HepG2 (cell line): ENCODE measurements at regions not wholly inside any gene's neighbourhood (a gene's known extent, or its start where the extent isn't known, plus 50 kb on each side); places are given as distances from the start of the nearest gene placed in this dataset.

ENCODE experiments used
- ATAC-seq: fragments of 200-7000 bp; cut with Tn5 transposase; 3 replicates; pipeline ENCODE4 v1.9.1; 2020; ENCODE audit warnings: mild to moderate bottlenecking, moderate library complexity
- BruUV-seq: library from RNA; stranded (reverse); fragments of 400-500 nt; replicated peaks from 2 replicates; lab custom pipeline; 2021; lab: Mats Ljungman, UMichigan
- CTCF ChIA-PET: fragments of 300-600 bp; formaldehyde crosslinking; extraction: SDS; loops from one replicate; lab custom pipeline; 2021; ENCODE audit warnings: low total read pairs, inconsistent platforms, low intra/inter-chr PET ratio; lab: Yijun Ruan, JAX
- POLR2A ChIA-PET: fragments of 350-600 bp; sonication (Branson Sonifier 250); formaldehyde crosslinking; loops from one replicate; lab custom pipeline; 2020; ENCODE audit warnings: antibody characterized with exemption, inconsistent platforms; lab: Yijun Ruan, JAX
- DNase-seq: peaks from one replicate; pipeline ENCODE4 v3.0.0-alpha.2; 2015; ENCODE audit warnings: low spot score
- FAIRE-seq: peaks from 3 replicates; lab custom pipeline; 2011; peaks lifted over from hg19 to GRCh38; lab: Jason Lieb, UNC
- H2AFZ ChIP-seq: one replicate; pipeline ENCODE4 v1.6.1; 2011; ENCODE audit warnings: low read length, inconsistent platforms
- H3K27ac ChIP-seq: fragments of 300-600 bp; 3 replicates; pipeline ENCODE4 v1.8.0; 2011; ENCODE audit warnings: mixed run types, mild to moderate bottlenecking, mixed read lengths, low read length, inconsistent platforms; ENCODE audit not compliant: insufficient read depth; ENCODE audit errors: extremely low read length
- H3K27me3 ChIP-seq, 2 experiments: fragments of 200-600 bp in 1 of 2; 2 replicates in 1 of 2; 3 replicates in 1 of 2; pipeline versions ENCODE4 v1.6.0 to v1.8.0; 2011; ENCODE audit warnings: low read length in 2 of 2, mild to moderate bottlenecking in 2 of 2, moderate library complexity in 2 of 2, inconsistent platforms in 1 of 2; ENCODE audit not compliant: insufficient read depth in 2 of 2, control insufficient read depth in 1 of 2
- H3K36me3 ChIP-seq, 2 experiments: fragments of 200-600 bp in 1 of 2; replicated peaks in 1 of 2; 2 replicates in 1 of 2; 3 replicates in 1 of 2; pipeline versions ENCODE4 v1.5.1 to v1.8.0; 2011; ENCODE audit warnings: low read length in 2 of 2, inconsistent platforms in 1 of 2; ENCODE audit not compliant: insufficient read depth in 2 of 2, control insufficient read depth in 1 of 2
- H3K4me1 ChIP-seq: 2 replicates; pipeline ENCODE4 v1.5.1; 2012; ENCODE audit warnings: low read length, inconsistent platforms; ENCODE audit not compliant: insufficient read depth
- H3K4me2 ChIP-seq: 2 replicates; pipeline ENCODE4 v1.6.0; 2011; ENCODE audit warnings: low read depth, low read length, inconsistent platforms
- H3K4me3 ChIP-seq, 3 experiments: fragments of 200-600 bp in 1 of 3; sonication (generic), shearing (Covaris generic) in 1 of 3; replicated peaks in 1 of 3; 2 replicates each; pipeline ENCODE4 v1.5.1; 2011 to 2016; ENCODE audit warnings: low read length in 3 of 3, inconsistent platforms in 2 of 3, low read depth in 2 of 3, mild to moderate bottlenecking in 2 of 3, control low read depth in 1 of 3, mixed read lengths in 1 of 3; ENCODE audit not compliant: insufficient read depth in 1 of 3
- H3K79me2 ChIP-seq: one replicate; pipeline ENCODE4 v1.6.1; 2011; ENCODE audit warnings: low read length, inconsistent platforms; ENCODE audit not compliant: insufficient read depth
- H3K9ac ChIP-seq: 2 replicates; pipeline ENCODE4 v1.6.0; 2011; ENCODE audit warnings: mild to moderate bottlenecking, low read depth, low read length, inconsistent platforms; ENCODE audit not compliant: insufficient read depth
- H3K9me3 ChIP-seq: 2 replicates; pipeline ENCODE4 v1.5.1; 2012; ENCODE audit warnings: mild to moderate bottlenecking, low read length
- H4K20me1 ChIP-seq: 2 replicates; pipeline ENCODE4 v1.6.0; 2011; ENCODE audit warnings: inconsistent platforms, mild to moderate bottlenecking, low read length, moderate library complexity; ENCODE audit not compliant: insufficient read depth
- CC2D1A ChIP-seq: sonication (generic); formaldehyde crosslinking; IDR thresholded peaks from 2 replicates; pipeline ENCODE4 v1.8.1; 2023; ENCODE audit warnings: mild to moderate bottlenecking, missing genetic modification reagents
- FOXK1 ChIP-seq: sonication (generic); formaldehyde crosslinking; IDR thresholded peaks from 2 replicates; pipeline ENCODE4 v1.4.0; 2020; ENCODE audit warnings: low read depth, missing genetic modification reagents, borderline replicate concordance
- GATA4 ChIP-seq: sonication (generic); IDR thresholded peaks from 2 replicates; pipeline ENCODE4 v1.6.1; 2016; ENCODE audit warnings: antibody characterized with exemption, low read depth, borderline replicate concordance
- HNRNPK ChIP-seq: fragments of 200-400 bp; formaldehyde crosslinking; IDR thresholded peaks from 2 replicates; pipeline ENCODE4 v1.6.1; 2018; ENCODE audit warnings: low read length, low read depth, moderate library complexity, mild to moderate bottlenecking; ENCODE audit not compliant: poor library complexity, severe bottlenecking
- MXI1 ChIP-seq: IDR thresholded peaks from 3 replicates; pipeline ENCODE4 v1.6.1; 2012; ENCODE audit warnings: low read depth, low read length, inconsistent platforms, borderline replicate concordance
- PRMT3 ChIP-seq: sonication (generic); formaldehyde crosslinking; IDR thresholded peaks from 2 replicates; pipeline ENCODE4 v1.8.1; 2022; ENCODE audit warnings: low read depth, mild to moderate bottlenecking, moderate library complexity, missing genetic modification reagents, borderline replicate concordance
- SMARCE1 ChIP-seq: fragments of 450-650 bp; IDR thresholded peaks from 2 replicates; pipeline ENCODE4 v1.6.1; 2017; ENCODE audit warnings: borderline replicate concordance
- SP5 ChIP-seq: IDR thresholded peaks from 2 replicates; pipeline ENCODE4 v1.6.1; 2016; ENCODE audit warnings: low read depth, borderline replicate concordance
- TOE1 ChIP-seq: sonication (generic); formaldehyde crosslinking; IDR thresholded peaks from 2 replicates; pipeline ENCODE4 v1.4.0; 2020; ENCODE audit warnings: mild to moderate bottlenecking, missing genetic modification reagents
- ZNF101 ChIP-seq: sonication (generic); formaldehyde crosslinking; IDR thresholded peaks from 2 replicates; pipeline ENCODE4 v1.4.0; 2020; ENCODE audit warnings: mild to moderate bottlenecking, low read depth, missing genetic modification reagents, borderline replicate concordance
- ZNF530 ChIP-seq: sonication (generic); formaldehyde crosslinking; IDR thresholded peaks from 2 replicates; pipeline ENCODE4 v1.5.0; 2020; ENCODE audit warnings: low read depth, mild to moderate bottlenecking, missing genetic modification reagents
- ZNF557 ChIP-seq: sonication (generic); formaldehyde crosslinking; IDR thresholded peaks from 2 replicates; pipeline ENCODE4 v1.4.0; 2020; ENCODE audit warnings: missing genetic modification reagents
- ZNF605 ChIP-seq: sonication (generic); formaldehyde crosslinking; IDR thresholded peaks from 2 replicates; pipeline ENCODE4 v1.8.0; 2022; ENCODE audit warnings: mild to moderate bottlenecking, missing genetic modification reagents
- WGBS: methylation state at CpG from one replicate; pipeline ENCODE4 v1.1.6; 2017; ENCODE audit warnings: low lambda C conversion rate; 5-methylcytosine and 5-hydroxymethylcytosine counted together
- in situ Hi-C: cut with HindIII; loops from 2 replicates; pipeline ENCODE4 v1.10.0; 2017; ENCODE audit warnings: low pct_unique_long_range_greater_than_20kb; ENCODE audit not compliant: extremely low pct_ligation_motif_present
- intact Hi-C: fragments of 100-400 bp; cut with micrococcal nuclease; formaldehyde crosslinking; loops from one replicate; pipeline ENCODE4 v1.10.0; 2022; ENCODE audit not compliant: unreplicated experiment
- TF ChIP-seq, protein P1 (sequence below): sonication (generic); formaldehyde crosslinking; IDR thresholded peaks from 2 replicates; pipeline ENCODE4 v1.4.0; 2020; ENCODE audit warnings: mild to moderate bottlenecking, missing genetic modification reagents
- TF ChIP-seq, protein P2 (sequence below): sonication (generic); formaldehyde crosslinking; IDR thresholded peaks from 2 replicates; pipeline ENCODE4 v1.9.0; 2022; ENCODE audit warnings: missing genetic modification reagents, mild to moderate bottlenecking, borderline replicate concordance

DNA sequence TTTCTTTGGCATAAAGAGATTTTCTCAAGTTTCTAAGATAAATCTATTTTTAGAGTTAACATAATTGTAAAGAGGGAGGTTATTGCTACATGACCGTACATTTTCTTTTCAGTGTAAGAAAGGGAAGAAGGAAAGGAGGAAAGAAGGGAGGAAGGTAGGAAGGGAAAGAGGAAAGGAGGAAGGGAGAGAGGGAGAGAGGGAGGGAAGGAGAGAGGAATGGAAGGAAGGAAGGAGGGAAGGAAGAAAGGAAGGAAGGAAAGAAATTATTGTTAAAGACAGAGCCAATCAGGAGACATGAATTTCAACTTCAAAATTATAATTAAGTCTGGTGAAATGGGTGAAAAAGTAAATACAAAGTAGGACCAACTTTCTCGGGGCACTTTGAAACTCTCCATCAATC is 197.6 kb downstream of the SNCA start:
- H4K20me1 ChIP-seq = no peaks in the 10 kb centered on the region
- ChIA-PET CTCF (no interaction called here), POLR2A (no interaction called here)
- FAIRE-seq (no peak), DNase-seq (no peak), ATAC-seq (no peak)
- 54% methylated on average over 2 of the region's 2 CpGs for WGBS
- no peak overlapping the region for H3K4me3 ChIP-seq
- no peak overlapping the region for H2AFZ ChIP-seq
- no peak overlapping the region for H3K27ac ChIP-seq
- no peaks in the 10 kb centered on the region for H3K9me3 ChIP-seq
- no peaks in the 10 kb centered on the region for H3K36me3 ChIP-seq
- H3K9ac ChIP-seq = no peak overlapping the region
- in situ Hi-C loops (no loop called here), intact Hi-C loops (no loop called here)
- TF ChIP-seq FOXK1 (CRISPR knock-in tag) (no peak), ZNF605 (CRISPR knock-in tag) (no peak), ZNF530 (CRISPR knock-in tag) (no peak), HNRNPK (peak; percentile 63)
- H3K27me3 ChIP-seq = no peaks in the 10 kb centered on the region
- H3K4me1 ChIP-seq = no peaks in the 10 kb centered on the region
- no TSS peak for BruUV-seq
- no peaks in the 10 kb centered on the region for H3K79me2 ChIP-seq
- no peak overlapping the region for H3K4me2 ChIP-seq

DNA sequence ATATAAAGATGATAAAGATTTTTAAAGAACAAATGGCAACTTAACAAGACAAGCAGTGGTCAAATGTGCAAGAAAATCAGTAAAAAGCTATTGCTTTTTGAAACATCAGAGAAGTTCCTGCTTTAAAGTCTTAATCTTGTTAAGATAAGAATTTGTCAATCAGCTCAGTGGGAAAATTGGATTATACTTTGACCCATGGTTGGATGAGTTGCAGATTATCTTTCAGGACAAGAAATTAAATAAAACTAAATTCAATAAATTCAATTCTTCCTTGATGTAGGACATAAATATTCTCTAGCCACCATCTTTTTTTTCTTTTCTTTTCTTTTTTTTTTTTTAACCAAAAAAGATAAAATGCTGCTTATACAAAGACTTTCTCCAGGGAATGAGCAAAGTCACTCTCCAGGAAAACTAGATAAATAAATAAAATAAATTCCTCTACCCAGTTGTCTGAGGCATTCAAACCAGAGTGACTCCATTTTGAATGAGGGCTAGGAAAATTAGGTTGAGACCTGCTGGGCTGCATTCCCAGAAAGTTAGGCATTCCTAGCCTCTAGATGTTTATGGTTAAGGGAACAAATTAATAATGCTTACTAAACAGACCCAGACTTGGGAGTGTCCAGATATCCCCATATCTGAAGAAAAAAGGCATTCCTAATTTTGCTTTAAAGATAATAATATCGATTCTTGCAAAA is 211.2 kb downstream of the SNCA start:
- intact Hi-C loops = no loop called here
- Histone ChIP-seq H2AFZ (no peak overlapping the region), H3K27me3 (no peaks in the 10 kb centered on the region; a peak in 1 of 5 replicates), H3K27ac (no peak overlapping the region), H3K4me1 (no peaks in the 10 kb centered on the region), H4K20me1 (no peaks in the 10 kb centered on the region), H3K4me2 (no peak overlapping the region), H3K36me3 (no peaks in the 10 kb centered on the region), H3K4me3 (no peak overlapping the region), H3K9me3 (no peaks in the 10 kb centered on the region), H3K9ac (no peak overlapping the region), H3K79me2 (no peaks in the 10 kb centered on the region)
- ChIA-PET POLR2A (no interaction called here), CTCF (no interaction called here)
- DNase-seq (no peak), FAIRE-seq (no peak), ATAC-seq (no peak)
- in situ Hi-C loops = no loop called here
- 0% methylated on average over 1 of the region's 1 CpG for WGBS
- BruUV-seq = no TSS peak
- TF ChIP-seq SMARCE1 (no peak), ZNF101 (no peak), ZNF557 (no peak), CC2D1A (CRISPR knock-in tag) (no peak), PRMT3 (CRISPR knock-in tag) (no peak), SP5 (CRISPR knock-in tag) (no peak), GATA4 (no peak), MXI1 (no peak), TOE1 (CRISPR knock-in tag) (no peak)
- TF ChIP-seq, protein P1, sequence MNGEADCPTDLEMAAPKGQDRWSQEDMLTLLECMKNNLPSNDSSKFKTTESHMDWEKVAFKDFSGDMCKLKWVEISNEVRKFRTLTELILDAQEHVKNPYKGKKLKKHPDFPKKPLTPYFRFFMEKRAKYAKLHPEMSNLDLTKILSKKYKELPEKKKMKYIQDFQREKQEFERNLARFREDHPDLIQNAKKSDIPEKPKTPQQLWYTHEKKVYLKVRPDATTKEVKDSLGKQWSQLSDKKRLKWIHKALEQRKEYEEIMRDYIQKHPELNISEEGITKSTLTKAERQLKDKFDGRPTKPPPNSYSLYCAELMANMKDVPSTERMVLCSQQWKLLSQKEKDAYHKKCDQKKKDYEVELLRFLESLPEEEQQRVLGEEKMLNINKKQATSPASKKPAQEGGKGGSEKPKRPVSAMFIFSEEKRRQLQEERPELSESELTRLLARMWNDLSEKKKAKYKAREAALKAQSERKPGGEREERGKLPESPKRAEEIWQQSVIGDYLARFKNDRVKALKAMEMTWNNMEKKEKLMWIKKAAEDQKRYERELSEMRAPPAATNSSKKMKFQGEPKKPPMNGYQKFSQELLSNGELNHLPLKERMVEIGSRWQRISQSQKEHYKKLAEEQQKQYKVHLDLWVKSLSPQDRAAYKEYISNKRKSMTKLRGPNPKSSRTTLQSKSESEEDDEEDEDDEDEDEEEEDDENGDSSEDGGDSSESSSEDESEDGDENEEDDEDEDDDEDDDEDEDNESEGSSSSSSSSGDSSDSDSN (CRISPR knock-in tag) = no peak
- TF ChIP-seq, protein P2, sequence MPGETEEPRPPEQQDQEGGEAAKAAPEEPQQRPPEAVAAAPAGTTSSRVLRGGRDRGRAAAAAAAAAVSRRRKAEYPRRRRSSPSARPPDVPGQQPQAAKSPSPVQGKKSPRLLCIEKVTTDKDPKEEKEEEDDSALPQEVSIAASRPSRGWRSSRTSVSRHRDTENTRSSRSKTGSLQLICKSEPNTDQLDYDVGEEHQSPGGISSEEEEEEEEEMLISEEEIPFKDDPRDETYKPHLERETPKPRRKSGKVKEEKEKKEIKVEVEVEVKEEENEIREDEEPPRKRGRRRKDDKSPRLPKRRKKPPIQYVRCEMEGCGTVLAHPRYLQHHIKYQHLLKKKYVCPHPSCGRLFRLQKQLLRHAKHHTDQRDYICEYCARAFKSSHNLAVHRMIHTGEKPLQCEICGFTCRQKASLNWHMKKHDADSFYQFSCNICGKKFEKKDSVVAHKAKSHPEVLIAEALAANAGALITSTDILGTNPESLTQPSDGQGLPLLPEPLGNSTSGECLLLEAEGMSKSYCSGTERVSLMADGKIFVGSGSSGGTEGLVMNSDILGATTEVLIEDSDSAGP (CRISPR knock-in tag) = no peak
